ENCODE measurements at regions not wholly inside any gene's neighbourhood (a gene's known extent, or its start where the extent isn't known, plus 50 kb on each side); places are given as distances from the start of the nearest gene placed in this dataset.
"Not testable (repeated sequence)": the region's sequence is repeated elsewhere in the genome, so short reads cannot be mapped to it uniquely, and the experiment has no call there.

DNA sequence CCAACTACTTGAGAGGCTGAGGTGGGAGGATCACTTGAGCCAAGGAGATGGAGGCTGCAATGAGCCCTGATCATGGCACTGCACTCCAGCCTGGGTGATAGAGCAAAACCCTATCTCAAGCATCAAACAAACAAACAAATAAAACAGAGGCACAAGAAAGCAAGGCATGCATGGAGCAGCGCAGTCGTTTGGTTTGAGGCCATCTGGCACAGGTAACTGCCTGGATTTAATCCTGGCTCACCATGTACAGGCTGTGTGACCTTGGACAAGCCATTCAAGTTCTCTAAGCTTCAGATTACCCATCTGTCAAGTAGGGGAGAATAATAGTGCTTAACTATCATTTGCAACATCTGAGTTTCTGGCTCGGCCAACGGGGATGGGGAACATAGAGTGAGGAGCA, 270.3 kb upstream of the TEKT4 start:
- H3K9me3 ChIP-seq (ENCODE audit: control insufficient read depth, insufficient read depth, low read length) = peaks cover 51% of the 10 kb centered on the region
- not testable (repeated sequence) for H3K36me3 ChIP-seq (ENCODE audit: control insufficient read depth, insufficient read depth, low read length); H3K4me3 ChIP-seq (ENCODE audit: low read depth, low read length); H3K9ac ChIP-seq (ENCODE audit: low read depth, low read length); H3K4me1 ChIP-seq (ENCODE audit: control insufficient read depth, insufficient read depth, low read length); H3K27me3 ChIP-seq (ENCODE audit: control insufficient read depth, insufficient read depth, low read length); H3K27ac ChIP-seq (ENCODE audit: low read depth, low read length)

DNA sequence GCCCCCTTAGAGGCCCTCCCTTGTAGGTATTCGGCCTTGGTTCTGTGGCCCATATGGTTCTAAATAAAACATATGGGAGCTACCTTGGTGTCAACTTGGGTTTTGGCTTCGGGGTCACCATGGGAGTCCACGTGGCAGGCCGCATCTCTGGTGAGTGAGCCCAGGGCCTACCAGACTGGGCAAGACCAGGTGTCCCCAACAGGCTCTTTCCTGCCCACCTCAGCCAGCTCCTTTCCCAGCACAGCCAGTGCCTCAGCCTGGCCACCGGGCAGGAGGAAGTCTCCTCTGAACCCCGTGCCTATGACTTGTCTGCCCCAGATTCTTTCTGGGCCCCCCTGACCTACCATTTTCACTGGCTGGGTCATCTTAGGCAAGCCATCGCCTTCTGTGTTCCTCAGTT, 268.8 kb upstream of the TEKT4 start:
- no peak overlapping the region for H3K27ac ChIP-seq (ENCODE audit: low read depth, low read length)
- no peaks in the 10 kb centered on the region for H3K36me3 ChIP-seq (ENCODE audit: control insufficient read depth, insufficient read depth, low read length)
- H3K4me1 ChIP-seq (ENCODE audit: control insufficient read depth, insufficient read depth, low read length) = no peaks in the 10 kb centered on the region
- no peak overlapping the region for H3K9ac ChIP-seq (ENCODE audit: low read depth, low read length)
- no peaks in the 10 kb centered on the region for H3K27me3 ChIP-seq (ENCODE audit: control insufficient read depth, insufficient read depth, low read length)
- peaks cover 42% of the 10 kb centered on the region for H3K9me3 ChIP-seq (ENCODE audit: control insufficient read depth, insufficient read depth, low read length)
- H3K4me3 ChIP-seq (ENCODE audit: low read depth, low read length) = no peak overlapping the region

DNA sequence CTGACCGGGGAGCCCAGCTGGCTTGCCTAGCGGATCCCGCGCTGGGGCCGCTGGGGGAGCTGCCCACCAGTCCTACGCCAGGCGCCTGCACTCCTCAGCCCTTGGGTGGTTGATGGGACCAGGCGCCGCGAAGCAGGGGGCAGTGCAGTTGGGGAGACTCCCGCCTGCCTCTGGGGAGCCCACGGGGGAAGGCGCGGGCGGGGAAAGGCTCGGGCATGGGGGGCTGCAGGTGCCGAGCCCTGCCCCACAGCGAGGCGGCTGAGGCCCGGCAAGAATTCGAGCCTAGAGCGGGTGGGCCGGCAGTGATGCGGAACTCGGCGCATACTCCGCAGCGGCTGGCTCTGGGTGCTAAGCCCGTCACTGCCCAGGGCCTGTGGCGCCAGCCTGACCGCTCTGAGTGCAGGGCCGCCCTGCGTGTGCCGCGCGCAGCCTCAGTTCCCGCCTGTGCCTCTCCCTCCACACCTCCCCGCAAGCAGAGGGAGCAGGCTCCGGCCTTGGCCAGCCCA, 249.1 kb upstream of the TEKT4 start:
- Histone ChIP-seq H3K4me1 (ENCODE audit: control insufficient read depth, insufficient read depth, low read length) (no peaks in the 10 kb centered on the region), H3K27ac (ENCODE audit: low read depth, low read length) (no peak overlapping the region), H3K36me3 (ENCODE audit: control insufficient read depth, insufficient read depth, low read length) (no peaks in the 10 kb centered on the region), H3K4me3 (ENCODE audit: low read depth, low read length) (no peak overlapping the region), H3K9me3 (ENCODE audit: control insufficient read depth, insufficient read depth, low read length) (peaks cover 22% of the 10 kb centered on the region; the same call in 1 of the 2 replicates), H3K9ac (ENCODE audit: low read depth, low read length) (no peak overlapping the region), H3K27me3 (ENCODE audit: control insufficient read depth, insufficient read depth, low read length) (no peaks in the 10 kb centered on the region)

DNA sequence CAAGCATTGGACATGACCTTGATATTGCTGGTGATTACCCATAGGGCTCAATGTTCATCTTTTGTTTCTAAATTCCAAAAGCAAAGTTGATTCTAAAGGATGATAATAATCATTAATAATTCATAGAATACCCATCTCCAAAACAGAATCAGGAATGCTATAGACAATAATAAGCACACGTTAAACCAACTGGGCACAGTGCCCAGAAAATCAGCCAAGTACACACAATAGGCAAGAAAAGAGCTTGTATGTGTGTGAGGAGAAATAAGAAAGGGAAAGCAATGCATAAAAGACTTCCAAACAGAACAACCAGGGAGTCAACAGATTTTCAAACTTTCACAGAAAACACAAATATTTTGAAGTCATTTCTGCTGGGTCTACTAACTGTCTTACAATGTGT, 242.3 kb upstream of the TEKT4 start:
- not testable (repeated sequence) for H3K9me3 ChIP-seq (ENCODE audit: control insufficient read depth, insufficient read depth, low read length); H3K9ac ChIP-seq (ENCODE audit: low read depth, low read length); H3K27me3 ChIP-seq (ENCODE audit: control insufficient read depth, insufficient read depth, low read length); H3K4me3 ChIP-seq (ENCODE audit: low read depth, low read length); H3K36me3 ChIP-seq (ENCODE audit: control insufficient read depth, insufficient read depth, low read length); H3K4me1 ChIP-seq (ENCODE audit: control insufficient read depth, insufficient read depth, low read length); H3K27ac ChIP-seq (ENCODE audit: low read depth, low read length)

DNA sequence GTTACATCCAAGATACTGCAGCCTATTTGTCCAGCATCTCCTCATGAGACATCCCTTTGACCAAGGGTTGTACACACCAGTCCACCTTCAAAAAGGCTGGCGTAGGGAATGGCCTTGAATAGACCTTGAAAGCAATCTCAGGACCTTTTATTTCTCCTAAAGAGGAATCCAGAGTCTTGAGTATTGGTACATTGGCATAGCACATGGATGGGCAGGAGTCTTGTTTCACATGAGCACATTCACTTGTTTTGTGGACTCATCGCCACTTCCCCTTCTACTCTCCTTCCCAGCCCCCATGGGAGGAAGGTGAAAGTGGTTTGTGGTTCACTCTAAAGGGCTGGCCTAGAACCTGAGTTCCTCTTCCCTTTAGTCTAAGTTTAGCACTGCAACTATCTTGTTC, 229.8 kb upstream of the TEKT4 start:
- H3K36me3 ChIP-seq (ENCODE audit: control insufficient read depth, insufficient read depth, low read length); H3K27ac ChIP-seq (ENCODE audit: low read depth, low read length); H3K27me3 ChIP-seq (ENCODE audit: control insufficient read depth, insufficient read depth, low read length); H3K9ac ChIP-seq (ENCODE audit: low read depth, low read length); H3K4me1 ChIP-seq (ENCODE audit: control insufficient read depth, insufficient read depth, low read length); H3K4me3 ChIP-seq (ENCODE audit: low read depth, low read length); H3K9me3 ChIP-seq (ENCODE audit: control insufficient read depth, insufficient read depth, low read length): not testable (repeated sequence)

DNA sequence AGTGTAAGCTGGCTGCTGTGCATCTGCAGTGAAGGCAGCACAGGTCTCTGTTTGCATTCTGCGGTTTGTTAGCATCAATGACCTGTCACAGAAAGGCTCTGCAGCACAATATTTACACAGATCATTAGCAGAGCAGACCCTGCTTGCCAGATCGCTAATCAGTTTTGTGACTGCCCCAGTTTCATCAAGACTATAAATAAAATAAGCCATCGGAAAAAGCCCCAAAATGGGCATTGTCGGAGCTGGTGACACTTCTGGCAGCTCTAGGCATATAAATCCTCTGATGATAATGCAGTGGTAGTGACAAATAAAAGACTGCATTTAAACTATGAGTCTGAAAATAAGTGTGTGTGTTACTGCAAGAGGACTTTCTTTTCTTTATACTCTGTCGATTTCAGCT, 219.1 kb upstream of the TEKT4 start:
- H3K9ac ChIP-seq (ENCODE audit: low read depth, low read length); H3K4me3 ChIP-seq (ENCODE audit: low read depth, low read length); H3K27me3 ChIP-seq (ENCODE audit: control insufficient read depth, insufficient read depth, low read length); H3K4me1 ChIP-seq (ENCODE audit: control insufficient read depth, insufficient read depth, low read length); H3K36me3 ChIP-seq (ENCODE audit: control insufficient read depth, insufficient read depth, low read length); H3K27ac ChIP-seq (ENCODE audit: low read depth, low read length): not testable (repeated sequence)
- H3K9me3 ChIP-seq (ENCODE audit: control insufficient read depth, insufficient read depth, low read length) = peaks cover 21% of the 10 kb centered on the region

DNA sequence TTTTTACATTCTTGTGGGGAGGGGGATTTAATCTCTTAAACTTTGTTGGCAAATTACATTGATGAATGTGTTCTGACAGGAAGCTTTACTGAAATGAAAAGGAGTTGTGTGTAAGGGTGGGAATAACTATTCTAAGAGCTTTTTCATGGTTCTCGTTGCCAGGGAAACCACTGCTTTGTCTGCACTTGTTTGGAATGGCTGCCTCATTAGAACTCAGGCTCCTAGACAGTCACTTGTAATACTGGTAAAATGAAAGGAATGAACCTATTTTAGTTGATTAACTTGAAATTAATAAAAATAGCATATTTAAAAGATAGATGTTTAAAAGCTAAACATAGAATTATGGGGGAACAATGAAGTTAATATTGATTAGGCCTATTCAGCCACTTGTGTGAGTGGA, 201.4 kb upstream of the TEKT4 start:
- H3K9me3 ChIP-seq (ENCODE audit: control insufficient read depth, insufficient read depth, low read length); H3K27ac ChIP-seq (ENCODE audit: low read depth, low read length); H3K4me3 ChIP-seq (ENCODE audit: low read depth, low read length); H3K4me1 ChIP-seq (ENCODE audit: control insufficient read depth, insufficient read depth, low read length); H3K27me3 ChIP-seq (ENCODE audit: control insufficient read depth, insufficient read depth, low read length); H3K9ac ChIP-seq (ENCODE audit: low read depth, low read length); H3K36me3 ChIP-seq (ENCODE audit: control insufficient read depth, insufficient read depth, low read length): not testable (repeated sequence)

DNA sequence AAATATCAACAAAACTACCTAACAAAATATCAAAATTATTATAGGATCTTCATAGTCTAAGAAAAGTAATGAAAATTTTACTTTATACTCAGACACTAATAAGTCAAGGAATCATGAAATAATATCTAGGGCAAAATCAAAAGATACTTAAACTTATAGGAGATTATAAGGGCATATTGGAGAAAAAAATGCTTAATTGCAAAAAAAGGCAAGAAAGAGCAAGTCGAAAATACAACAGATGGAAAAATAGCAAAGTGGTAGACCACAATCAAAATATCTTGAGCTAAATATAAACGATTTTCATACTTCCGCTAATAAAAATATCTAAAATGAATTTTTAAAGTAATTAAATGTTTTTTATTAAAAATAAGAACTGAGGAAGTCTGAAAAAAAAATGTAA, 177.0 kb upstream of the TEKT4 start:
- not testable (repeated sequence) for H3K36me3 ChIP-seq (ENCODE audit: control insufficient read depth, insufficient read depth, low read length)

DNA sequence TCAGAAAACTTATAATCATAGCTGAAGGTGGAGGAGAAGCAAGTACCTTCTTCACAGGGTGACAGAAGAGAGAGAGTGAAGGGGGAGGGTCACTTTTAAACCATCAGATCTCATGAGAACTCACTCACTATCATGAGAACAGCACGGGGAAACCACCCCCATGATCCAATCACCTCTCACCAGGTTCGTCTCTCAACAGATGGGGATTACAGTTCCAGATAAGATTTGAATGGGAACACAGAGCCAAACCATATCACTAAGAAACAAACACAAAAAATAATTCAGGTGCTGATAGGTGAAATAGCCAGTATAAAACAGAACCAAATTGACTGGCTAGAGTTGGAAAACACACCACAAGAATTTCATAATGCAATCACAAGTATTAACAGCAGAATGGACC, 162.2 kb upstream of the TEKT4 start:
- H3K4me3 ChIP-seq (ENCODE audit: low read depth, low read length); H3K4me1 ChIP-seq (ENCODE audit: control insufficient read depth, insufficient read depth, low read length): not testable (repeated sequence)

More for the DNA sequence above, 177.0 kb upstream of the TEKT4 start:
- not testable (repeated sequence) for H3K27me3 ChIP-seq (ENCODE audit: control insufficient read depth, insufficient read depth, low read length); H3K9ac ChIP-seq (ENCODE audit: low read depth, low read length); H3K27ac ChIP-seq (ENCODE audit: low read depth, low read length); H3K4me1 ChIP-seq (ENCODE audit: control insufficient read depth, insufficient read depth, low read length); H3K4me3 ChIP-seq (ENCODE audit: low read depth, low read length)
- H3K9me3 ChIP-seq (ENCODE audit: control insufficient read depth, insufficient read depth, low read length) = peaks cover 16% of the 10 kb centered on the region

DNA sequence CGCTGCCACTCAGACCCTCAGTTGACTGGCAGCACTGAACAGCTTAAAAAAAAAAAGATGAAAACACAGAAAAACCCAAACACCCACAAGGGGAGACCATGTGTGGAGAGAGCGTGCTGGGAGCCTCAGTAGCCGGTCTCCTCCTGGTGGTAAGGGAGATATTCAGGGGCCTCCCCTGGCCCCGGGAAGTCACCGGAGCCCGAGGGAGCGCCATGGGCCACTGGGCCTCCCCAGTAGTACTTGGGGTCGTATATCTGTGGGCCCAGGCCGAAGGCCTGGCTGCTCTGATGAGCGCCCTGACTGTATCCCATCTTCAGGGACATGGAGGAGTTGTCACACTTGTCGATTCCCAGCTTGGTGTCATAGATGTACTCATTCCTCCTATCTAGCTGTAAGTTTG, 145.7 kb upstream of the TEKT4 start:
- Histone ChIP-seq H3K36me3 (ENCODE audit: control insufficient read depth, insufficient read depth, low read length) (no peaks in the 10 kb centered on the region), H3K9me3 (ENCODE audit: control insufficient read depth, insufficient read depth, low read length) (peaks cover 27% of the 10 kb centered on the region)

More for the DNA sequence above, 162.2 kb upstream of the TEKT4 start:
- not testable (repeated sequence) for H3K9ac ChIP-seq (ENCODE audit: low read depth, low read length); H3K36me3 ChIP-seq (ENCODE audit: control insufficient read depth, insufficient read depth, low read length); H3K27ac ChIP-seq (ENCODE audit: low read depth, low read length); H3K27me3 ChIP-seq (ENCODE audit: control insufficient read depth, insufficient read depth, low read length)
- H3K9me3 ChIP-seq (ENCODE audit: control insufficient read depth, insufficient read depth, low read length) = peaks cover 30% of the 10 kb centered on the region

DNA sequence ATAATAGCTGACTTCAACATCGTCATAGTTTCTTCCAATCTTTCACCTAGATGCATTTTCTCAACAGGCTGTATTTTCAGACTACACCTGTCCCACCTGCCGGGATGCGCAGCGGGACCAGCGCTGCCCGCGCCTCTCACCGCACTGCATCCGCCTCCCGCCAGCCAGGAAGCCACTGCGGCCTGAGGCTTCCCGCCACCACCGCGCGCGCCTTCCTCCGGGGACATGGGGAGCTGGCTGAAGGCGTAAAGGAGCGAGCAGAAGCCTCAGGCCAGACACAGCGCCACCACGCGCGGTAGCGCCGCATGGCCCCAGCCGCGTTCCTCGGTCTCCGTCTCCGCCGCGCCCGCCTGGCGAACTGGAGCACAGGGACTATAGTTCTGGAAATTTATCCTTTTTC, 135.7 kb upstream of the TEKT4 start:
- not testable (repeated sequence) for H3K4me1 ChIP-seq (ENCODE audit: control insufficient read depth, insufficient read depth, low read length); H3K36me3 ChIP-seq (ENCODE audit: control insufficient read depth, insufficient read depth, low read length); H3K27ac ChIP-seq (ENCODE audit: low read depth, low read length); H3K9ac ChIP-seq (ENCODE audit: low read depth, low read length); H3K4me3 ChIP-seq (ENCODE audit: low read depth, low read length); H3K27me3 ChIP-seq (ENCODE audit: control insufficient read depth, insufficient read depth, low read length)
- H3K9me3 ChIP-seq (ENCODE audit: control insufficient read depth, insufficient read depth, low read length) = peaks cover 19% of the 10 kb centered on the region

More for the DNA sequence above, 145.7 kb upstream of the TEKT4 start:
- Histone ChIP-seq H3K27ac (ENCODE audit: low read depth, low read length) (no peak overlapping the region), H3K27me3 (ENCODE audit: control insufficient read depth, insufficient read depth, low read length) (no peaks in the 10 kb centered on the region), H3K4me1 (ENCODE audit: control insufficient read depth, insufficient read depth, low read length) (no peaks in the 10 kb centered on the region), H3K9ac (ENCODE audit: low read depth, low read length) (no peak overlapping the region), H3K4me3 (ENCODE audit: low read depth, low read length) (no peak overlapping the region)

DNA sequence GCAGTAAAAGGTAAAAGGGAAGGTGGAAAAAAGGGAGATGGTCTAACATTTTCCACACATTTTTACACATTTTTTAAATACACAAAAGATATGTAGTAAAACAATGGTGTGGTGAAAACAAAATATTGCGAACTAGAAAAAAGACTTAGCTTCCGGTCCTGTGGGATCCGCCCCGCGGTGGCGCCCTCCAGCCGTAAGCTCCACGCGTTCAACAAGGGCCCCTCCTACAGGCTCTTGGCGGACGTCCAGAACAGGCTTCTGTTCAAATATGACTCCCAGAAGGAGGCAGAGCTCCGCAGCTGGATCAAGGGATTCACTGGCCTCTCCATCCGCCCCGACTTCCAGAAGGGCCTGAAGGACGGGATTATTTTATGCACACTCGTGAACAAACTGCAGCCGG, 134.1 kb upstream of the TEKT4 start:
- not testable (repeated sequence) for H3K4me1 ChIP-seq (ENCODE audit: control insufficient read depth, insufficient read depth, low read length); H3K36me3 ChIP-seq (ENCODE audit: control insufficient read depth, insufficient read depth, low read length); H3K4me3 ChIP-seq (ENCODE audit: low read depth, low read length); H3K9ac ChIP-seq (ENCODE audit: low read depth, low read length); H3K27ac ChIP-seq (ENCODE audit: low read depth, low read length); H3K27me3 ChIP-seq (ENCODE audit: control insufficient read depth, insufficient read depth, low read length)
- H3K9me3 ChIP-seq (ENCODE audit: control insufficient read depth, insufficient read depth, low read length) = peaks cover 19% of the 10 kb centered on the region

Measured in HUES48 (cell line).